H9 (cell line): ENCODE measurements at regions not wholly inside any gene's neighbourhood (a gene's known extent, or its start where the extent isn't known, plus 50 kb on each side); places are given as distances from the start of the nearest gene placed in this dataset.

Source experiments
- DNase-seq: peaks from one replicate; pipeline ENCODE4 v3.0.0-alpha.2; 2017
- H2AFZ ChIP-seq: one replicate; pipeline ENCODE4 v1.6.1; 2013; ENCODE audit warnings: mild to moderate bottlenecking, low read length, control low read depth, moderate library complexity
- H2AK5ac ChIP-seq: 2 replicates; pipeline ENCODE4 v1.6.1; 2013; ENCODE audit warnings: low read length, control low read depth, mixed read lengths; ENCODE audit not compliant: insufficient read length
- H2BK120ac ChIP-seq: one replicate; pipeline ENCODE4 v1.6.1; 2013; ENCODE audit warnings: low read depth, mild to moderate bottlenecking, low read length, control low read depth, inconsistent platforms; ENCODE audit not compliant: poor library complexity, severe bottlenecking
- H2BK12ac ChIP-seq: 2 replicates; pipeline ENCODE4 v1.6.1; 2013; ENCODE audit warnings: low read length, control low read depth, mixed read lengths, low read depth; ENCODE audit not compliant: insufficient read length
- H2BK15ac ChIP-seq: 2 replicates; pipeline ENCODE4 v1.6.1; 2013; ENCODE audit warnings: low read depth, low read length, control low read depth
- H2BK20ac ChIP-seq: one replicate; pipeline ENCODE4 v1.6.1; 2013; ENCODE audit warnings: low read depth, mild to moderate bottlenecking, low read length, control low read depth, inconsistent platforms; ENCODE audit not compliant: poor library complexity, severe bottlenecking
- H2BK5ac ChIP-seq: 2 replicates; pipeline ENCODE4 v1.6.1; 2013; ENCODE audit warnings: low read length, control low read depth, mixed read lengths; ENCODE audit not compliant: insufficient read length
- H3K14ac ChIP-seq: 2 replicates; pipeline ENCODE4 v1.6.1; 2013; ENCODE audit warnings: low read length, control low read depth; ENCODE audit not compliant: insufficient read depth
- H3K18ac ChIP-seq: 2 replicates; pipeline ENCODE4 v1.6.1; 2013; ENCODE audit warnings: low read depth, mild to moderate bottlenecking, mixed read lengths, low read length, control low read depth; ENCODE audit not compliant: insufficient read length
- H3K23ac ChIP-seq: 2 replicates; pipeline ENCODE4 v1.6.1; 2013; ENCODE audit warnings: low read length, control low read depth, mixed read lengths, low read depth; ENCODE audit not compliant: insufficient read length
- H3K23me2 ChIP-seq: 2 replicates; pipeline ENCODE4 v1.6.1; 2013; ENCODE audit warnings: low read depth, mild to moderate bottlenecking, mixed read lengths, low read length, control low read depth; ENCODE audit not compliant: insufficient read length, poor library complexity, severe bottlenecking
- H3K27ac ChIP-seq: 2 replicates; pipeline ENCODE4 v1.5.1; 2013; ENCODE audit warnings: low read length, control low read depth, mixed read lengths, low read depth; ENCODE audit not compliant: insufficient read length
- H3K27me3 ChIP-seq: 2 replicates; pipeline ENCODE4 v1.6.1; 2013; ENCODE audit warnings: low read length, control low read depth, inconsistent platforms; ENCODE audit not compliant: insufficient read depth
- H3K4ac ChIP-seq: 2 replicates; pipeline ENCODE4 v1.6.1; 2013; ENCODE audit warnings: low read depth, mild to moderate bottlenecking, control low read depth, inconsistent platforms, low read length, moderate library complexity
- H3K4me1 ChIP-seq: 2 replicates; pipeline ENCODE4 v1.6.1; 2013; ENCODE audit warnings: low read length, control low read depth, inconsistent platforms; ENCODE audit not compliant: insufficient read depth
- H3K4me2 ChIP-seq: 2 replicates; pipeline ENCODE4 v1.6.1; 2013; ENCODE audit warnings: low read length, control low read depth, mixed read lengths; ENCODE audit not compliant: insufficient read length, insufficient read depth
- H3K56ac ChIP-seq: 2 replicates; pipeline ENCODE4 v1.6.1; 2013; ENCODE audit warnings: low read depth, mild to moderate bottlenecking, mixed read lengths, low read length, control low read depth; ENCODE audit not compliant: insufficient read length
- H3K79me1 ChIP-seq: 2 replicates; pipeline ENCODE4 v1.6.1; 2013; ENCODE audit warnings: low read depth, mild to moderate bottlenecking, moderate library complexity, low read length, control low read depth, inconsistent platforms; ENCODE audit not compliant: insufficient read depth, poor library complexity, severe bottlenecking
- H3K79me2 ChIP-seq: 2 replicates; pipeline ENCODE4 v1.6.1; 2013; ENCODE audit warnings: low read length, control low read depth, inconsistent platforms; ENCODE audit not compliant: insufficient read depth
- H3K9ac ChIP-seq: 2 replicates; pipeline ENCODE4 v1.6.1; 2013; ENCODE audit warnings: low read length, control low read depth, mixed read lengths; ENCODE audit not compliant: insufficient read length; ENCODE audit errors: extremely low read depth
- H3K9me3 ChIP-seq: one replicate; pipeline ENCODE4 v1.6.1; 2013; ENCODE audit warnings: low read depth, low read length, inconsistent platforms; ENCODE audit not compliant: control insufficient read depth
- H3T11ph ChIP-seq: one replicate; pipeline ENCODE4 v1.6.1; 2013; ENCODE audit warnings: mild to moderate bottlenecking, low read length, control low read depth, inconsistent platforms
- H4K20me1 ChIP-seq: one replicate; pipeline ENCODE4 v1.6.1; 2013; ENCODE audit not compliant: control insufficient read depth, insufficient read length, insufficient read depth
- H4K5ac ChIP-seq: 2 replicates; pipeline ENCODE4 v1.6.1; 2013; ENCODE audit warnings: low read depth, mild to moderate bottlenecking, mixed read lengths, low read length, control low read depth; ENCODE audit not compliant: insufficient read length
- H4K8ac ChIP-seq: replicated peaks from 2 replicates; pipeline ENCODE4 v1.6.1; 2013; ENCODE audit warnings: low read length, control low read depth, mixed read lengths, low read depth; ENCODE audit not compliant: insufficient read length
- H4K91ac ChIP-seq: 2 replicates; pipeline ENCODE4 v1.6.1; 2013; ENCODE audit warnings: low read depth, mild to moderate bottlenecking, moderate library complexity, mixed read lengths, low read length, control low read depth; ENCODE audit not compliant: insufficient read length
- H3K27ac Mint-ChIP-seq, 3 experiments: 2 replicates in 2 of 3; 3 replicates in 1 of 3; pipeline ENCODE4 v1.8.0; 2020 to 2021; ENCODE audit warnings: mixed read lengths in 3 of 3, mild to moderate bottlenecking in 1 of 3, moderate library complexity in 1 of 3
- H3K27me3 Mint-ChIP-seq: 2 replicates; pipeline ENCODE4 v1.8.0; 2021; ENCODE audit warnings: low read depth, mild to moderate bottlenecking, moderate library complexity, mixed read lengths
- H3K36me3 Mint-ChIP-seq, 3 experiments: 2 replicates in 2 of 3; 3 replicates in 1 of 3; pipeline ENCODE4 v1.8.0; 2020 to 2021; ENCODE audit warnings: low read depth in 3 of 3, mixed read lengths in 3 of 3; ENCODE audit not compliant: insufficient read depth in 1 of 3
- H3K4me1 Mint-ChIP-seq, 2 experiments: 2 replicates each; pipeline ENCODE4 v1.8.0; 2020; ENCODE audit warnings: mixed read lengths in 2 of 2
- H3K4me3 Mint-ChIP-seq, 2 experiments: 2 replicates in 1 of 2; 3 replicates in 1 of 2; pipeline ENCODE4 v1.8.0; 2020 to 2021; ENCODE audit warnings: mild to moderate bottlenecking in 2 of 2, mixed read lengths in 2 of 2, moderate library complexity in 1 of 2
- H3K9me3 Mint-ChIP-seq, 2 experiments: 2 replicates in 1 of 2; 3 replicates in 1 of 2; pipeline ENCODE4 v1.8.0; 2020; ENCODE audit warnings: mild to moderate bottlenecking in 2 of 2, mixed read lengths in 2 of 2, moderate library complexity in 1 of 2
- CTCF ChIP-seq: fragments of 200-600 bp; sonication (generic); conservative IDR thresholded peaks from 3 replicates; pipeline ENCODE4 v1.8.0; 2021; ENCODE audit warnings: antibody characterized with exemption, mild to moderate bottlenecking
- WGBS: extraction: QIAGEN DNeasy Blood & Tissue Kit; methylation state at CpG from one replicate; pipeline ENCODE4 v1.1.7; 2013; ENCODE audit warnings: missing lambda C conversion rate, low lambda C conversion rate, mixed read lengths; ENCODE audit not compliant: insufficient read length; ENCODE audit errors: extremely low coverage; 5-methylcytosine and 5-hydroxymethylcytosine counted together

DNA sequence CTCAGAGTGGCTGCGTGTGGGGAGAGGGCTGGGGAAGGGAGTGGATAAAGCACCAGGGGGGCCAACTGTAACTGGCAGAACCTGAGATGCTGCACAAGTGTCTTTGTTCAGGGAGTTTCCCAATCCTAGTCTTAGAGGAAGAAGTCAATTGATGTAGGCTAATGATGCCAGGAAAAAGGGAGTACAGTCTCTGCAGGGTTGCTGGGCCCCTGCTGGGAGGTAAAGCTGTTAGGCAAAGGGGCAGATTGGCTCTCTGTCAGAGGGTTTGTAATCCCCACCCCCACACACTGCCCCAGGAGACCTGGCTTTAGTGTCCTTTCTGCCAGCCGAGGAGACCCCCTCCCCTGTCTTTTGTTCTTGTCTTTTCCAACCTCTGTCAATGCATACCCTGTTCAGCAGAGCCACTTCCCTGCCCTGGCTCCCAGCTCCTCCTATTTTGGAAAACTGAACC lies 178.4 kb downstream of the KCNA5 start:
- peaks cover 24 to 26% of the 10 kb centered on the region in 2 experiments for H3K4me1 Mint-ChIP-seq
- peak; percentile 81 for DNase-seq
- peaks cover 95% of the 10 kb centered on the region for H3K27me3 Mint-ChIP-seq

More for the DNA sequence above, 178.4 kb downstream of the KCNA5 start:
- Histone ChIP-seq H2AFZ (no peak overlapping the region), H3K14ac (no peak overlapping the region), H3K79me2 (no peaks in the 10 kb centered on the region), H3T11ph (no peak overlapping the region), H3K56ac (no peak overlapping the region), H3K18ac (no peak overlapping the region), H2AK5ac (no peak overlapping the region), H3K27me3 (peaks cover 5% of the 10 kb centered on the region; the same call in 1 of the 2 replicates), H3K23me2 (no peaks in the 10 kb centered on the region), H3K4me1 (peaks cover 5% of the 10 kb centered on the region; the same call in 1 of the 2 replicates), H4K91ac (no peak overlapping the region), H3K79me1 (no peaks in the 10 kb centered on the region), H2BK120ac (no peak overlapping the region), H3K9me3 (no peaks in the 10 kb centered on the region), H3K9ac (no peak overlapping the region), H2BK15ac (no peak overlapping the region), H3K27ac (no peak overlapping the region), H2BK5ac (no peak overlapping the region), H3K23ac (no peak overlapping the region), H3K4me2 (no peak overlapping the region), H2BK12ac (no peak overlapping the region), H4K20me1 (no peaks in the 10 kb centered on the region), H4K5ac (no peak overlapping the region), H4K8ac (no peak overlapping the region), H3K4ac (no peak overlapping the region), H2BK20ac (no peak overlapping the region)
- Mint-ChIP-seq H3K27ac (no peak overlapping the region), H3K4me3 (no peak overlapping the region), H3K9me3 (no peaks in the 10 kb centered on the region; a peak in 1 of 5 replicates), H3K36me3 (peaks cover 0 to 2% (median 0%) of the 10 kb centered on the region in 3 experiments; a peak in 2 of 7 replicates)
- no peak for TF ChIP-seq CTCF
- no CpG with 5 or more reads among the region's 2 CpGs for WGBS
